ENCODE measurements at regions not wholly inside any gene's neighbourhood (a gene's known extent, or its start where the extent isn't known, plus 50 kb on each side); places are given as distances from the start of the nearest gene placed in this dataset.

DNA sequence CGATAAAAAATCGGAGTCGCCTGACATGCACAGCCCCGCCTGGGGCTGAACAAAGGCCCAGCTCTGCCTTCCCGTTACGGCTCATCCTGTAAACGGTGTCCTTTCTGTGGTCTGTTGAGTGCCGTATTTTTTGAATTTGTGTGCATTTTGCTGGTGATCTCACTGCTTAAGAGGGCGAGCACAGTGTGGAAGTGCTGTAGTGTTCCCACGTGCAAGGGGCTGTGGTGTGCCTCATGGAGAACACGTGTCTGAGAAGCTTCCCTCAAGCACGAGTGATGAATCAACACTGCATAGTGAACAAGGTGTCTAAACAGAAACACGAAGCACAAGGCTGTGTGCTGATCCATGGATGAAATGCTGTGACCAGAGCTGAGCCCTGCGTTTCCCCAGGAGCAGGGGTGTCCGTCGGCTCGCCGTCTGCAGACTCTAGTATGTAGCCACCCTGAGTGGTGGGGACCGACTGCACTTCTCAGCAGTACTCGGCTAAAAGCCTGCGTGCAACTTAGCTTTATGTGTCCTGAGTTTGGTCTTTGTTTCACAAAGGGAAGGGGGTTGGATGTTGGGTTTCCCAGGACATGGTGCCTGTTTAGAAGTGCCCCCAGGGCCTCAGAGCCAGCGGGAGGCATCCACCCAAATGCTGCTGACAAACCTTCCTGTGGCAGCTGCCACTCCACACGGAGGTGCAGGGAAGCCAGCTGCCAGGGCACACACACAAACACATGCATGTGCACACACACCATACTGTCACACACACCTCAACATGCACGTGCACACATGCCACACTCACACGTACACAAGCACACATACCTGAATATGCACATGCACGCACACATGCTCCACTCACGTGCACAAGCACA lies 77.2 kb upstream of the IRX4 start:
- H3K27me3 ChIP-seq (ENCODE audit: low read length), result peaks cover 30% of the 10 kb centered on the region
- TF ChIP-seq, protein P1, sequence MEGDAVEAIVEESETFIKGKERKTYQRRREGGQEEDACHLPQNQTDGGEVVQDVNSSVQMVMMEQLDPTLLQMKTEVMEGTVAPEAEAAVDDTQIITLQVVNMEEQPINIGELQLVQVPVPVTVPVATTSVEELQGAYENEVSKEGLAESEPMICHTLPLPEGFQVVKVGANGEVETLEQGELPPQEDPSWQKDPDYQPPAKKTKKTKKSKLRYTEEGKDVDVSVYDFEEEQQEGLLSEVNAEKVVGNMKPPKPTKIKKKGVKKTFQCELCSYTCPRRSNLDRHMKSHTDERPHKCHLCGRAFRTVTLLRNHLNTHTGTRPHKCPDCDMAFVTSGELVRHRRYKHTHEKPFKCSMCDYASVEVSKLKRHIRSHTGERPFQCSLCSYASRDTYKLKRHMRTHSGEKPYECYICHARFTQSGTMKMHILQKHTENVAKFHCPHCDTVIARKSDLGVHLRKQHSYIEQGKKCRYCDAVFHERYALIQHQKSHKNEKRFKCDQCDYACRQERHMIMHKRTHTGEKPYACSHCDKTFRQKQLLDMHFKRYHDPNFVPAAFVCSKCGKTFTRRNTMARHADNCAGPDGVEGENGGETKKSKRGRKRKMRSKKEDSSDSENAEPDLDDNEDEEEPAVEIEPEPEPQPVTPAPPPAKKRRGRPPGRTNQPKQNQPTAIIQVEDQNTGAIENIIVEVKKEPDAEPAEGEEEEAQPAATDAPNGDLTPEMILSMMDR (conservative IDR thresholded peaks at IDR 0.05; ENCODE audit: low read depth, low read length), result no peak
- TF ChIP-seq EZH2phosphoT487 (IDR thresholded peaks at IDR 0.05; ENCODE audit: borderline replicate concordance, low read length) (no peak), EZH2 (IDR thresholded peaks at IDR 0.05; ENCODE audit: low read length, unreplicated experiment) (no peak)
- H2AFZ ChIP-seq (ENCODE audit: low read length), result no peak overlapping the region
- H3K79me2 ChIP-seq (ENCODE audit: low read length), result no peaks in the 10 kb centered on the region
- H3K9me2 ChIP-seq (replicated peaks; ENCODE audit: low read length), result no peaks in the 10 kb centered on the region
- H3K9me3 ChIP-seq (ENCODE audit: low read length), result no peaks in the 10 kb centered on the region
- no peak overlapping the region for H3K4me2 ChIP-seq (ENCODE audit: low read length)
- POLR2A ChIA-PET (ENCODE audit: unreplicated experiment), result no interaction called here
- DNase-seq (no peak), ATAC-seq (no peak)
- H4K20me1 ChIP-seq (ENCODE audit: low read length), result no peaks in the 10 kb centered on the region
- H3F3A ChIP-seq (ENCODE audit: low read length, unreplicated experiment), result no peaks in the 10 kb centered on the region
- H3K4me1 ChIP-seq (ENCODE audit: insufficient read depth, low read length), result no peaks in the 10 kb centered on the region
- intact Hi-C loops (cut with micrococcal nuclease), result no loop called here
- no peak overlapping the region for H3K27ac ChIP-seq (ENCODE audit: low read length)
- BruUV-seq (replicated peaks), result no TSS peak
- no peaks in the 10 kb centered on the region for H3K36me3 ChIP-seq (ENCODE audit: low read depth, low read length)
- H3K4me3 ChIP-seq (ENCODE audit: low read length), result no peak overlapping the region
- CTCF ChIA-PET, result no interaction called here
- no peak overlapping the region for H3K9ac ChIP-seq (ENCODE audit: low read length)

- Histone ChIP-seq H3K79me2 (ENCODE audit: low read length) (no peaks in the 10 kb centered on the region), H3K9me3 (ENCODE audit: low read length) (no peaks in the 10 kb centered on the region), H3K36me3 (ENCODE audit: low read depth, low read length) (no peaks in the 10 kb centered on the region), H3K9ac (ENCODE audit: low read length) (no peak overlapping the region), H3K4me2 (ENCODE audit: low read length) (no peak overlapping the region), H3F3A (ENCODE audit: low read length, unreplicated experiment) (no peaks in the 10 kb centered on the region), H3K27me3 (ENCODE audit: low read length) (peaks cover 28% of the 10 kb centered on the region), H2AFZ (ENCODE audit: low read length) (no peak overlapping the region), H3K4me1 (ENCODE audit: insufficient read depth, low read length) (no peaks in the 10 kb centered on the region), H3K4me3 (ENCODE audit: low read length) (no peak overlapping the region), H4K20me1 (ENCODE audit: low read length) (no peaks in the 10 kb centered on the region), H3K27ac (ENCODE audit: low read length) (no peak overlapping the region), H3K9me2 (replicated peaks; ENCODE audit: low read length) (no peaks in the 10 kb centered on the region)
- intact Hi-C loops (cut with micrococcal nuclease), result no loop called here
- TF ChIP-seq EZH2 (IDR thresholded peaks at IDR 0.05; ENCODE audit: low read length, unreplicated experiment) (no peak), EZH2phosphoT487 (IDR thresholded peaks at IDR 0.05; ENCODE audit: borderline replicate concordance, low read length) (no peak)
- TF ChIP-seq, protein P1 (conservative IDR thresholded peaks at IDR 0.05; ENCODE audit: low read depth, low read length), result no peak
- DNase-seq (no peak), ATAC-seq (no peak)
- ChIA-PET POLR2A (ENCODE audit: unreplicated experiment) (no interaction called here), CTCF (no interaction called here)
- BruUV-seq (replicated peaks), result no TSS peak
These were observed 76.5 kb upstream of the IRX4 start for GRCh38 chr5:1959231-1959630.
